ENCODE measurements at regions not wholly inside any gene's neighbourhood (a gene's known extent, or its start where the extent isn't known, plus 50 kb on each side); places are given as distances from the start of the nearest gene placed in this dataset.

DNA sequence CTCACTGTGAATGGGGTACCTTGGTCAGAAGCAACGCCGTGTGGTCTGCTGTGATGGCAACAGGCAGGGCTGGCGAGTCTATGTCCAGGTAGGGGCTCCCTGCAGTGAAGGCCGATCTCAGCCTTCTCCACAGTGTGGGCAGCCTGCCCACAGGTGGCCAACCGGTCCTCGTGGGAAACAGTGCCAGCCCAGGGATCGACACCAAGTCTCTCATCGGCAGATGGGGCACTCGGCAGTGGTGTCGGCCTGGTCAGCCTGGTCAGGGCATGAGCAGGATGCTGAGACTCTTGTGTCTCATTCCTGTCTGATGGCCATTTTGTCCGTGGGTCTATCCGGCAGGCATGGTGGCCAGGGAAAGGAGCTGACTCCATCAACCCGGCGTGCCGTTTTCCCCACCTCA, 92.2 kb downstream of the TNFRSF13B start:
- no peak for TF ChIP-seq POLR2AphosphoS5 (IDR thresholded peaks at IDR 0.05; ENCODE audit: insufficient read depth in 1 of 2, low read depth in 1 of 2)
- TF ChIP-seq POLR2A (IDR thresholded peaks at IDR 0.05): no peak
- TF ChIP-seq, protein P1, sequence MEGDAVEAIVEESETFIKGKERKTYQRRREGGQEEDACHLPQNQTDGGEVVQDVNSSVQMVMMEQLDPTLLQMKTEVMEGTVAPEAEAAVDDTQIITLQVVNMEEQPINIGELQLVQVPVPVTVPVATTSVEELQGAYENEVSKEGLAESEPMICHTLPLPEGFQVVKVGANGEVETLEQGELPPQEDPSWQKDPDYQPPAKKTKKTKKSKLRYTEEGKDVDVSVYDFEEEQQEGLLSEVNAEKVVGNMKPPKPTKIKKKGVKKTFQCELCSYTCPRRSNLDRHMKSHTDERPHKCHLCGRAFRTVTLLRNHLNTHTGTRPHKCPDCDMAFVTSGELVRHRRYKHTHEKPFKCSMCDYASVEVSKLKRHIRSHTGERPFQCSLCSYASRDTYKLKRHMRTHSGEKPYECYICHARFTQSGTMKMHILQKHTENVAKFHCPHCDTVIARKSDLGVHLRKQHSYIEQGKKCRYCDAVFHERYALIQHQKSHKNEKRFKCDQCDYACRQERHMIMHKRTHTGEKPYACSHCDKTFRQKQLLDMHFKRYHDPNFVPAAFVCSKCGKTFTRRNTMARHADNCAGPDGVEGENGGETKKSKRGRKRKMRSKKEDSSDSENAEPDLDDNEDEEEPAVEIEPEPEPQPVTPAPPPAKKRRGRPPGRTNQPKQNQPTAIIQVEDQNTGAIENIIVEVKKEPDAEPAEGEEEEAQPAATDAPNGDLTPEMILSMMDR (IDR thresholded peaks at IDR 0.05): no peak
